GM21515 (cell line): ENCODE measurements at regions not wholly inside any gene's neighbourhood (a gene's known extent, or its start where the extent isn't known, plus 50 kb on each side); places are given as distances from the start of the nearest gene placed in this dataset.
"Not testable (repeated sequence)": the region's sequence is repeated elsewhere in the genome, so short reads cannot be mapped to it uniquely, and the experiment has no call there.

Experiments used
- ATAC-seq: cut with Tn5 transposase; IDR thresholded peaks from one replicate; pipeline ENCODE4 v1.9.1; 2021; ENCODE audit not compliant: unreplicated experiment

- no peak for ATAC-seq
These were observed 56.5 kb downstream of the KCTD12 start for GRCh38 chr13:76829572-76830327.

GRCh38 chr13:76828316-76828741, 57.9 kb downstream of the KCTD12 start:
- peak; percentile 56 for ATAC-seq

- no peak for ATAC-seq
These were observed 59.7 kb downstream of the KCTD12 start for GRCh38 chr13:76826527-76826926.

GRCh38 chr13:76825430-76825829, 60.8 kb downstream of the KCTD12 start:
- no peak for ATAC-seq

- ATAC-seq, result no peak
These were observed 62.2 kb downstream of the KCTD12 start for GRCh38 chr13:76823969-76824368.

GRCh38 chr13:76822698-76823267, 63.4 kb downstream of the KCTD12 start:
- ATAC-seq, result no peak

- ATAC-seq, result not testable (repeated sequence)
These were observed 65.0 kb downstream of the KCTD12 start for GRCh38 chr13:76821222-76821621.

- no peak for ATAC-seq
These were observed 65.4 kb downstream of the KCTD12 start for GRCh38 chr13:76820759-76821158.

- peak; percentile 61 for ATAC-seq
These were observed 69.8 kb downstream of the KCTD12 start for GRCh38 chr13:76816394-76816793.

- no peak for ATAC-seq
These were observed 70.9 kb downstream of the KCTD12 start for GRCh38 chr13:76815344-76815743.

GRCh38 chr13:76813891-76814290, 72.3 kb downstream of the KCTD12 start:
- no peak for ATAC-seq

GRCh38 chr13:76813000-76813691, 73.1 kb downstream of the KCTD12 start:
- no peak for ATAC-seq

- ATAC-seq, result no peak
These were observed 73.9 kb downstream of the KCTD12 start for GRCh38 chr13:76812206-76812897.

GRCh38 chr13:76809389-76809788, 76.8 kb downstream of the KCTD12 start:
- no peak for ATAC-seq

- no peak for ATAC-seq
These were observed 77.3 kb downstream of the KCTD12 start for GRCh38 chr13:76808927-76809326.

GRCh38 chr13:76804801-76805200, 81.4 kb downstream of the KCTD12 start:
- no peak for ATAC-seq

- no peak for ATAC-seq
These were observed 82.4 kb downstream of the KCTD12 start for GRCh38 chr13:76803831-76804230.

- ATAC-seq, result no peak
These were observed 85.3 kb downstream of the KCTD12 start for GRCh38 chr13:76800943-76801342.

GRCh38 chr13:76799696-76800095, 86.5 kb downstream of the KCTD12 start:
- ATAC-seq, result no peak

GRCh38 chr13:76798037-76798436, 88.2 kb downstream of the KCTD12 start:
- no peak for ATAC-seq

GRCh38 chr13:76797361-76797760, 88.8 kb downstream of the KCTD12 start:
- no peak for ATAC-seq

- ATAC-seq, result no peak
These were observed 89.4 kb downstream of the KCTD12 start for GRCh38 chr13:76796851-76797250.
